Endodermal cell (in vitro differentiated cells): ENCODE measurements at regions not wholly inside any gene's neighbourhood (a gene's known extent, or its start where the extent isn't known, plus 50 kb on each side); places are given as distances from the start of the nearest gene placed in this dataset.

Experiments
- DNase-seq: peaks from one replicate; pipeline ENCODE4 v3.0.0-alpha.2; 2017
- H3K27ac ChIP-seq: 2 replicates; pipeline ENCODE4 v1.5.1; 2013; ENCODE audit warnings: mild to moderate bottlenecking, low read depth, low read length, moderate library complexity
- H3K27me3 ChIP-seq: 2 replicates; pipeline ENCODE4 v1.6.1; 2013; ENCODE audit warnings: mild to moderate bottlenecking, low read length, moderate library complexity; ENCODE audit not compliant: insufficient read depth, control insufficient read depth, poor library complexity, severe bottlenecking
- H3K36me3 ChIP-seq: 2 replicates; pipeline ENCODE4 v1.7.0; 2013; ENCODE audit warnings: mild to moderate bottlenecking, low read length, moderate library complexity; ENCODE audit not compliant: control insufficient read depth, insufficient read depth
- H3K4me1 ChIP-seq: one replicate; pipeline ENCODE4 v1.7.0; 2013; ENCODE audit warnings: low read length; ENCODE audit not compliant: control insufficient read depth, insufficient read depth
- H3K4me3 ChIP-seq: 2 replicates; pipeline ENCODE4 v1.5.1; 2013; ENCODE audit warnings: mild to moderate bottlenecking, low read length, moderate library complexity
- H3K9ac ChIP-seq: 2 replicates; pipeline ENCODE4 v1.6.1; 2013; ENCODE audit warnings: mild to moderate bottlenecking, low read length, moderate library complexity; ENCODE audit not compliant: poor library complexity, severe bottlenecking; ENCODE audit errors: extremely low read depth
- H3K9me3 ChIP-seq: 2 replicates; pipeline ENCODE4 v1.6.1; 2013; ENCODE audit warnings: mild to moderate bottlenecking, low read length, moderate library complexity; ENCODE audit not compliant: control insufficient read depth
- H3K27ac Mint-ChIP-seq: 2 replicates; pipeline ENCODE4 v1.8.0; 2020; ENCODE audit warnings: mixed read lengths
- H3K27me3 Mint-ChIP-seq: 2 replicates; pipeline ENCODE4 v1.8.0; 2021; ENCODE audit warnings: mild to moderate bottlenecking, mixed read lengths; ENCODE audit not compliant: insufficient read depth
- H3K36me3 Mint-ChIP-seq: 2 replicates; pipeline ENCODE4 v1.8.0; 2020; ENCODE audit warnings: low read depth, mixed read lengths
- H3K4me1 Mint-ChIP-seq: 2 replicates; pipeline ENCODE4 v1.8.0; 2020; ENCODE audit warnings: mixed read lengths
- H3K4me3 Mint-ChIP-seq: 2 replicates; pipeline ENCODE4 v1.8.0; 2020; ENCODE audit warnings: mild to moderate bottlenecking, moderate library complexity, mixed read lengths
- H3K9me3 Mint-ChIP-seq: 2 replicates; pipeline ENCODE4 v1.8.0; 2020; ENCODE audit warnings: mild to moderate bottlenecking, mixed read lengths
- WGBS, 2 experiments: methylation state at CpG; one replicate each; pipeline versions ENCODE4 v1.1.5 to v1.1.7; 2013; ENCODE audit warnings: missing lambda C conversion rate in 2 of 2, mixed read lengths in 1 of 2; ENCODE audit not compliant: insufficient coverage in 1 of 2, insufficient read length in 1 of 2; 5-methylcytosine and 5-hydroxymethylcytosine counted together
- TF ChIP-seq, protein P1 (sequence below): fragments of 200-600 bp; sonication (generic); conservative IDR thresholded peaks from 2 replicates; pipeline ENCODE4 v1.5.0; 2021; ENCODE audit warnings: antibody characterized with exemption, mild to moderate bottlenecking

DNA sequence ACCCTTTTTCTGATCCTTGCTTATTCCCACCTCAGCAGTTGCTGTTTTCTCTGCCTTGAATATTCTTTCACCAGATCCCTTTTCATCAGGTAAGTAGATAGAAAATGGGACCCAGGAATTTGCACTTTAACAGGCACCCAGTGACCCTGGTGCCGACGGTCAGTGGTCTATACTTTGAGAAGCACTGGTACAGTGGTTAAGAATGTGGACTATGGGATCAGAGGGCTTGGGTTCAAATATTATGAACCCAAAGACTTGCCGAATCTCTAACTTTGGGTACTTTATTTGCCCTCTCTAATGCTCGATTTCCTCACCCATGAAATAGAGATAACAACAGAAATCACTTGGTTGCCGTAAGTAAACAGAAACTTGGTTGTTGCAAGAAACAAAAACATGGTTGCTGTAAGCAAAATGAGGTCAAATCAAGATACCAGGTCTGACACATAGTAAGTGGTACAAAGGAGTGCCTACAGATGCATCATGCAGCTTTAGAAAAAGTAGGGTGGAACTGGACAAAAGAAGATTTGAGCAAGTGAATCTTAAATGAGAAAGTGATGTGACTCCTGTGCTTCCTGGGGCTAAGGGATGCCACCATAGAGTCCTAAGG is 69.5 kb upstream of the GLS start:
- Mint-ChIP-seq H3K36me3 (no peaks in the 10 kb centered on the region), H3K27me3 (no peaks in the 10 kb centered on the region), H3K27ac (no peak overlapping the region), H3K4me3 (no peak overlapping the region), H3K9me3 (no peaks in the 10 kb centered on the region), H3K4me1 (peaks cover 2% of the 10 kb centered on the region)
- DNase-seq = no peak
- Histone ChIP-seq H3K4me3 (no peak overlapping the region), H3K27ac (no peak overlapping the region), H3K9me3 (no peaks in the 10 kb centered on the region), H3K36me3 (no peaks in the 10 kb centered on the region), H3K4me1 (no peaks in the 10 kb centered on the region), H3K27me3 (no peaks in the 10 kb centered on the region), H3K9ac (no peak overlapping the region)
- TF ChIP-seq, protein P1, sequence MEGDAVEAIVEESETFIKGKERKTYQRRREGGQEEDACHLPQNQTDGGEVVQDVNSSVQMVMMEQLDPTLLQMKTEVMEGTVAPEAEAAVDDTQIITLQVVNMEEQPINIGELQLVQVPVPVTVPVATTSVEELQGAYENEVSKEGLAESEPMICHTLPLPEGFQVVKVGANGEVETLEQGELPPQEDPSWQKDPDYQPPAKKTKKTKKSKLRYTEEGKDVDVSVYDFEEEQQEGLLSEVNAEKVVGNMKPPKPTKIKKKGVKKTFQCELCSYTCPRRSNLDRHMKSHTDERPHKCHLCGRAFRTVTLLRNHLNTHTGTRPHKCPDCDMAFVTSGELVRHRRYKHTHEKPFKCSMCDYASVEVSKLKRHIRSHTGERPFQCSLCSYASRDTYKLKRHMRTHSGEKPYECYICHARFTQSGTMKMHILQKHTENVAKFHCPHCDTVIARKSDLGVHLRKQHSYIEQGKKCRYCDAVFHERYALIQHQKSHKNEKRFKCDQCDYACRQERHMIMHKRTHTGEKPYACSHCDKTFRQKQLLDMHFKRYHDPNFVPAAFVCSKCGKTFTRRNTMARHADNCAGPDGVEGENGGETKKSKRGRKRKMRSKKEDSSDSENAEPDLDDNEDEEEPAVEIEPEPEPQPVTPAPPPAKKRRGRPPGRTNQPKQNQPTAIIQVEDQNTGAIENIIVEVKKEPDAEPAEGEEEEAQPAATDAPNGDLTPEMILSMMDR = no peak
- 70 to 71% methylated on average over 4 to 5 of the region's 5 CpGs for WGBS, 2 experiments

DNA sequence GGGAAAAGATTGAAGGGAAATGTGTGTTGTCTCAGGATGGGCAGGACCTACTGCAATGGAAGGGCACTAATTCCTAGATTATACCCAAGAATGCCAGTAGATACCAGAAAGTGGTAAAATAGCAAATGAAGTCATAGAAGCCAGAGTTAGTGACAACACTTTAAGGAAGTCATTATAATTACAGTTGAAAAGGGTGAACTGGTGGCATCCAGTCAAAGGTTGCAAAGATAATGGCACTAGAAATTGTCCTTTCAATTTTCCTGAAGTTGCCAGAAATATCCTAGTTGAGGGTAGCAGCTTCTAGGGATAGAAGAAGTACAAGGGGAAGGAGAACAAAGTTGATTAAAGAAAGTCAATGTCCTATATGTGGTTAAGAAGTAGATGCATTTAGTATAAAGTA is 68.8 kb upstream of the GLS start:
- Mint-ChIP-seq H3K4me3 (no peak overlapping the region), H3K27ac (no peak overlapping the region), H3K4me1 (peaks cover 2% of the 10 kb centered on the region), H3K9me3 (no peaks in the 10 kb centered on the region), H3K36me3 (no peaks in the 10 kb centered on the region), H3K27me3 (no peaks in the 10 kb centered on the region)
- H3K9ac ChIP-seq = no peak overlapping the region
- H3K36me3 ChIP-seq = no peaks in the 10 kb centered on the region
- TF ChIP-seq, protein P1 = no peak
- H3K4me3 ChIP-seq = no peak overlapping the region
- H3K9me3 ChIP-seq = no peaks in the 10 kb centered on the region
- H3K27ac ChIP-seq = no peak overlapping the region
- H3K4me1 ChIP-seq = no peaks in the 10 kb centered on the region
- H3K27me3 ChIP-seq = no peaks in the 10 kb centered on the region
- DNase-seq = no peak

GRCh38 chr2:190812506-190813294 is 67.9 kb upstream of the GLS start:
- no peak for DNase-seq
- Histone ChIP-seq H3K9me3 (peaks cover 6% of the 10 kb centered on the region), H3K4me3 (no peak overlapping the region), H3K27ac (no peak overlapping the region), H3K27me3 (no peaks in the 10 kb centered on the region), H3K4me1 (no peaks in the 10 kb centered on the region), H3K36me3 (no peaks in the 10 kb centered on the region), H3K9ac (no peak overlapping the region)
- 89 to 92% methylated on average over 4 to 5 of the region's 5 CpGs for WGBS, 2 experiments
- H3K27me3 Mint-ChIP-seq = no peaks in the 10 kb centered on the region
- H3K4me1 Mint-ChIP-seq = peaks cover 2% of the 10 kb centered on the region
- no peak overlapping the region for H3K4me3 Mint-ChIP-seq
- TF ChIP-seq, protein P1 = no peak
- H3K9me3 Mint-ChIP-seq = no peaks in the 10 kb centered on the region
- no peak overlapping the region for H3K27ac Mint-ChIP-seq
- no peaks in the 10 kb centered on the region for H3K36me3 Mint-ChIP-seq
